GM12878 (cell line): ENCODE measurements at regions not wholly inside any gene's neighbourhood (a gene's known extent, or its start where the extent isn't known, plus 50 kb on each side); places are given as distances from the start of the nearest gene placed in this dataset.

Source experiments
- ATAC-seq: fragments of 200-7000 bp; cut with Tn5 transposase; 3 replicates; pipeline ENCODE4 v1.9.1; 2020; ENCODE audit warnings: mild to moderate bottlenecking, moderate library complexity
- BruUV-seq: library from RNA; stranded (reverse); fragments of 400-500 nt; replicated peaks from 2 replicates; lab custom pipeline; 2021; lab: Mats Ljungman, UMichigan
- CTCF ChIA-PET: fragments of 300-600 bp; sonication (Branson Sonifier 250); formaldehyde crosslinking; extraction: SDS; loops from one replicate; lab custom pipeline; 2021; ENCODE audit warnings: inconsistent platforms; lab: Yijun Ruan, JAX
- POLR2A ChIA-PET: fragments of 350-600 bp; formaldehyde crosslinking; extraction: SDS; loops from one replicate; lab custom pipeline; 2021; ENCODE audit warnings: inconsistent platforms; lab: Charles Lee
- RAD21 ChIA-PET: fragments of 300-600 bp; sonication (Branson Sonifier 250); formaldehyde crosslinking; loops from one replicate; lab custom pipeline; 2023; ENCODE audit warnings: antibody characterized with exemption; ENCODE audit not compliant: unreplicated experiment; lab: Charles Lee
- SMC1A ChIA-PET: fragments of 300-600 bp; sonication (Branson Sonifier 250); formaldehyde crosslinking; loops from one replicate; lab custom pipeline; 2023; ENCODE audit not compliant: unreplicated experiment, uncharacterized antibody; lab: Charles Lee
- DNase-seq: peaks from one replicate; pipeline ENCODE4 v3.0.0-alpha.2; 2011; ENCODE audit warnings: low read depth, low spot score
- FAIRE-seq: peaks from 3 replicates; lab custom pipeline; 2011; peaks lifted over from hg19 to GRCh38; lab: Jason Lieb, UNC
- H2AFZ ChIP-seq: 2 replicates; pipeline ENCODE4 v1.6.0; 2011; ENCODE audit warnings: low read depth, low read length, control low read depth; ENCODE audit not compliant: control insufficient read depth
- H3K27ac ChIP-seq: 2 replicates; pipeline ENCODE4 v1.5.1; 2011; ENCODE audit warnings: control low read depth; ENCODE audit not compliant: control insufficient read depth, insufficient read depth
- H3K27me3 ChIP-seq, 2 experiments: replicated peaks in 1 of 2; 2 replicates each; pipeline versions ENCODE4 v1.6.0 to v1.6.1; 2011; ENCODE audit warnings: low read length in 1 of 2; ENCODE audit not compliant: control insufficient read depth in 2 of 2, insufficient read depth in 2 of 2
- H3K36me3 ChIP-seq, 2 experiments: 2 replicates each; pipeline ENCODE4 v1.5.1; 2011; ENCODE audit warnings: low read length in 1 of 2; ENCODE audit not compliant: control insufficient read depth in 2 of 2, insufficient read depth in 2 of 2
- H3K4me1 ChIP-seq: 2 replicates; pipeline ENCODE4 v1.6.1; 2011; ENCODE audit warnings: mild to moderate bottlenecking, low read length, moderate library complexity, mixed read lengths; ENCODE audit not compliant: control insufficient read depth, insufficient read depth
- H3K4me2 ChIP-seq: 2 replicates; pipeline ENCODE4 v1.6.0; 2011; ENCODE audit warnings: control low read depth; ENCODE audit not compliant: control insufficient read depth, insufficient read depth
- H3K4me3 ChIP-seq: fragments of 200-600 bp; sonication (generic); 2 replicates; pipeline ENCODE4 v1.5.1; 2016
- H3K79me2 ChIP-seq: 2 replicates; pipeline ENCODE4 v1.6.0; 2011; ENCODE audit warnings: low read length; ENCODE audit not compliant: control insufficient read depth, insufficient read depth
- H3K9ac ChIP-seq: 2 replicates; pipeline ENCODE4 v1.8.0; 2011; ENCODE audit warnings: low read length, control low read depth, mixed read lengths; ENCODE audit not compliant: control insufficient read depth, insufficient read depth
- H3K9me3 ChIP-seq: replicated peaks from 3 replicates; pipeline ENCODE4 v1.5.1; 2011; ENCODE audit warnings: mild to moderate bottlenecking, low read length; ENCODE audit not compliant: control insufficient read depth, insufficient read depth
- H4K20me1 ChIP-seq: 2 replicates; pipeline ENCODE4 v1.6.0; 2011; ENCODE audit not compliant: control insufficient read depth, insufficient read depth
- BCL11A ChIP-seq: IDR thresholded peaks from 2 replicates; pipeline ENCODE4 v1.6.1; 2011; ENCODE audit warnings: low read depth, low read length
- CBX5 ChIP-seq: sonication (generic); IDR thresholded peaks from 2 replicates; pipeline ENCODE4 v1.6.1; 2016; ENCODE audit warnings: low read depth, moderate library complexity, mild to moderate bottlenecking, inconsistent platforms
- RUNX3 ChIP-seq: IDR thresholded peaks from 2 replicates; pipeline ENCODE4 v1.6.1; 2012; ENCODE audit warnings: low read length, inconsistent platforms
- SIX5 ChIP-seq: IDR thresholded peaks from 2 replicates; pipeline ENCODE4 v1.6.1; 2011; ENCODE audit warnings: mild to moderate bottlenecking, low read depth, low read length, moderate library complexity; ENCODE audit not compliant: severe bottlenecking
- SPI1 ChIP-seq: IDR thresholded peaks from 2 replicates; pipeline ENCODE4 v1.6.1; 2011; ENCODE audit warnings: low read depth, mild to moderate bottlenecking, low read length, moderate library complexity, borderline replicate concordance; ENCODE audit not compliant: insufficient read depth
- SREBF2 ChIP-seq: IDR thresholded peaks from 2 replicates; pipeline ENCODE4 v1.6.1; 2012; ENCODE audit warnings: mild to moderate bottlenecking, low read length
- TBL1XR1 ChIP-seq: IDR thresholded peaks from 2 replicates; pipeline ENCODE4 v1.6.1; 2012; ENCODE audit warnings: low read depth, low read length, improper control_type of control experiment
- YY1 ChIP-seq: IDR thresholded peaks from 2 replicates; pipeline ENCODE4 v1.6.1; 2011; ENCODE audit warnings: low read depth, mild to moderate bottlenecking, low read length
- WGBS: methylation state at CpG from one replicate; pipeline ENCODE4 v1.1.6; 2016; ENCODE audit warnings: low lambda C conversion rate; ENCODE audit not compliant: insufficient replicate concordance, insufficient coverage; ENCODE audit errors: missing lambda C conversion rate; 5-methylcytosine and 5-hydroxymethylcytosine counted together
- in situ Hi-C: fragments of 300-500 bp; cut with MboI; formaldehyde crosslinking; loops from 9 replicates; pipeline ENCODE4 v1.14.3; 2018; ENCODE audit warnings: mixed read lengths
- intact Hi-C: fragments of 100-400 bp; cut with micrococcal nuclease; formaldehyde crosslinking; loops from one replicate; pipeline ENCODE4 v1.14.2; 2022; ENCODE audit not compliant: unreplicated experiment

GRCh38 chr13:50094615-50095293 lies 79.5 kb downstream of the KCNRG start:
- no TSS peak for BruUV-seq
- no peak overlapping the region for H3K9ac ChIP-seq
- H3K36me3 ChIP-seq: no peaks in the 10 kb centered on the region
- no peaks in the 10 kb centered on the region for H3K27me3 ChIP-seq
- ChIA-PET SMC1A (interaction anchor here (1.0 kb wide), 1 partner anchor 11 kb away, joined by 4 read pairs; no protein-coding TSS in a partner anchor), CTCF (interaction anchor here (1.6 kb wide), 1 partner anchor 10 kb away, joined by 8 read pairs; no protein-coding TSS in a partner anchor), RAD21 (no interaction called here), POLR2A (interaction anchor here (1.2 kb wide), 1 partner anchor 10 kb away, joined by 3 read pairs; no protein-coding TSS in a partner anchor)
- no peak overlapping the region for H3K4me3 ChIP-seq
- no peak overlapping the region for H2AFZ ChIP-seq
- intact Hi-C loops (no loop called here), in situ Hi-C loops (no loop called here)
- no peak for FAIRE-seq
- ATAC-seq: no peak
- H3K79me2 ChIP-seq: no peaks in the 10 kb centered on the region
- H3K4me1 ChIP-seq: no peaks in the 10 kb centered on the region
- H3K4me2 ChIP-seq: no peak overlapping the region
- peaks cover 13% of the 10 kb centered on the region for H3K9me3 ChIP-seq
- TF ChIP-seq YY1: no peak
- TF ChIP-seq TBL1XR1: no peak
- TF ChIP-seq SIX5: no peak
- no peak for TF ChIP-seq RUNX3
- no peak overlapping the region for H3K27ac ChIP-seq
- no peak for DNase-seq
- no peaks in the 10 kb centered on the region for H4K20me1 ChIP-seq

GRCh38 chr13:50098693-50099092 lies 83.4 kb downstream of the KCNRG start:
- SMC1A ChIA-PET: interaction anchor here (0.7 to 1.2 kb wide), 2 partner anchors 11 to 1827 kb away, joined by 3 read pairs; no protein-coding TSS in a partner anchor
- Histone ChIP-seq H2AFZ (no peak overlapping the region), H3K4me3 (no peak overlapping the region), H3K79me2 (no peaks in the 10 kb centered on the region), H3K27me3 (no peaks in the 10 kb centered on the region)
- no TSS peak for BruUV-seq
- no peak for ATAC-seq
- no peak for TF ChIP-seq BCL11A
- TF ChIP-seq SPI1: no peak
- peak; percentile 85; the same call in 1 of the 2 replicates for TF ChIP-seq CBX5
- no peak for TF ChIP-seq SREBF2
- TF ChIP-seq, all 136 proteins: peak for 1
- ChIA-PET POLR2A (interaction anchor here (1.0 kb wide), 1 partner anchor 21 kb away, joined by 3 read pairs; no protein-coding TSS in a partner anchor), RAD21 (no interaction called here), CTCF (interaction anchor here (1.4 to 2.3 kb wide), 3 partner anchors 9 to 122 kb away, joined by 3 to 8 read pairs (median 6); no protein-coding TSS in a partner anchor)
- intact Hi-C loops: no loop called here
- DNase-seq: no peak
- Histone ChIP-seq H4K20me1 (no peaks in the 10 kb centered on the region), H3K4me1 (no peaks in the 10 kb centered on the region), H3K27ac (no peak overlapping the region), H3K36me3 (no peaks in the 10 kb centered on the region), H3K4me2 (no peak overlapping the region), H3K9ac (no peak overlapping the region), H3K9me3 (peaks cover 13% of the 10 kb centered on the region)
- in situ Hi-C loops: no loop called here
- WGBS: 81% methylated on average over 1 of the region's 1 CpG
- FAIRE-seq: no peak
